HTR-8/SVneo (cell line): ENCODE measurements at regions not wholly inside any gene's neighbourhood (a gene's known extent, or its start where the extent isn't known, plus 50 kb on each side); places are given as distances from the start of the nearest gene placed in this dataset.

Experiments
- DNase-seq: peaks from one replicate; pipeline ENCODE4 v3.0.0; 2011; ENCODE audit warnings: low spot score, mixed read lengths; ENCODE audit not compliant: insufficient read length
- FAIRE-seq: peaks from 2 replicates; lab custom pipeline; 2011; peaks lifted over from hg19 to GRCh38; lab: Jason Lieb, UNC

GRCh38 chr12:111163422-111163821 lies 205.5 kb downstream of the PHETA1 start:
- FAIRE-seq: no peak

GRCh38 chr12:111161898-111162297 lies 207.0 kb downstream of the PHETA1 start:
- FAIRE-seq (no peak), DNase-seq (no peak)

More at GRCh38 chr12:111163422-111163821, 205.5 kb downstream of the PHETA1 start:
- DNase-seq: no peak

- FAIRE-seq (no peak), DNase-seq (no peak)
Observed at GRCh38 chr12:111160350-111161241, 208.3 kb downstream of the PHETA1 start.

- FAIRE-seq: no peak
- no peak for DNase-seq
Observed at GRCh38 chr12:111158992-111159391, 209.9 kb downstream of the PHETA1 start.

GRCh38 chr12:111157486-111157885 lies 211.4 kb downstream of the PHETA1 start:
- DNase-seq (no peak), FAIRE-seq (no peak)

- FAIRE-seq (no peak), DNase-seq (no peak)
Observed at GRCh38 chr12:111156304-111156703, 212.6 kb downstream of the PHETA1 start.

- FAIRE-seq: no peak
Observed at GRCh38 chr12:111155521-111155920, 213.4 kb downstream of the PHETA1 start.

GRCh38 chr12:111155020-111155419 lies 213.9 kb downstream of the PHETA1 start:
- no peak for DNase-seq
- no peak for FAIRE-seq

More at GRCh38 chr12:111155521-111155920, 213.4 kb downstream of the PHETA1 start:
- no peak for DNase-seq

- DNase-seq (no peak), FAIRE-seq (no peak)
Observed at GRCh38 chr12:111154147-111154834, 214.6 kb downstream of the PHETA1 start.

- DNase-seq: no peak
- no peak for FAIRE-seq
Observed at GRCh38 chr12:111152561-111152960, 216.3 kb downstream of the PHETA1 start.

- no peak for DNase-seq
- FAIRE-seq: no peak
Observed at GRCh38 chr12:111150921-111151840, 217.7 kb downstream of the PHETA1 start.

- no peak for FAIRE-seq
Observed at GRCh38 chr12:111150360-111150759, 218.5 kb downstream of the PHETA1 start.

GRCh38 chr12:111149299-111149698 lies 219.6 kb downstream of the PHETA1 start:
- DNase-seq: no peak
- no peak for FAIRE-seq

More at GRCh38 chr12:111150360-111150759, 218.5 kb downstream of the PHETA1 start:
- no peak for DNase-seq

GRCh38 chr12:111148005-111148404 lies 220.9 kb downstream of the PHETA1 start:
- no peak for DNase-seq
- FAIRE-seq: no peak

- FAIRE-seq: no peak
- DNase-seq: no peak
Observed at GRCh38 chr12:111143271-111143670, 222.9 kb upstream of the MYL2 start.

GRCh38 chr12:111141205-111141604 lies 220.8 kb upstream of the MYL2 start:
- DNase-seq (no peak), FAIRE-seq (no peak)

GRCh38 chr12:111138016-111138415 lies 217.6 kb upstream of the MYL2 start:
- no peak for DNase-seq
- FAIRE-seq: no peak

- FAIRE-seq: no peak
Observed at GRCh38 chr12:111135293-111135832, 215.0 kb upstream of the MYL2 start.

GRCh38 chr12:111130336-111130735 lies 210.0 kb upstream of the MYL2 start:
- FAIRE-seq (no peak), DNase-seq (no peak)

More at GRCh38 chr12:111135293-111135832, 215.0 kb upstream of the MYL2 start:
- DNase-seq: no peak
